Kasumi-1 (cell line): ENCODE measurements at regions not wholly inside any gene's neighbourhood (a gene's known extent, or its start where the extent isn't known, plus 50 kb on each side); places are given as distances from the start of the nearest gene placed in this dataset.
"Not testable (repeated sequence)": the region's sequence is repeated elsewhere in the genome, so short reads cannot be mapped to it uniquely, and the experiment has no call there.

Source experiments
- DNase-seq, 2 experiments: peaks; one replicate each; lab custom pipeline; 2025; lab: John Stamatoyannopoulos, UW

DNA sequence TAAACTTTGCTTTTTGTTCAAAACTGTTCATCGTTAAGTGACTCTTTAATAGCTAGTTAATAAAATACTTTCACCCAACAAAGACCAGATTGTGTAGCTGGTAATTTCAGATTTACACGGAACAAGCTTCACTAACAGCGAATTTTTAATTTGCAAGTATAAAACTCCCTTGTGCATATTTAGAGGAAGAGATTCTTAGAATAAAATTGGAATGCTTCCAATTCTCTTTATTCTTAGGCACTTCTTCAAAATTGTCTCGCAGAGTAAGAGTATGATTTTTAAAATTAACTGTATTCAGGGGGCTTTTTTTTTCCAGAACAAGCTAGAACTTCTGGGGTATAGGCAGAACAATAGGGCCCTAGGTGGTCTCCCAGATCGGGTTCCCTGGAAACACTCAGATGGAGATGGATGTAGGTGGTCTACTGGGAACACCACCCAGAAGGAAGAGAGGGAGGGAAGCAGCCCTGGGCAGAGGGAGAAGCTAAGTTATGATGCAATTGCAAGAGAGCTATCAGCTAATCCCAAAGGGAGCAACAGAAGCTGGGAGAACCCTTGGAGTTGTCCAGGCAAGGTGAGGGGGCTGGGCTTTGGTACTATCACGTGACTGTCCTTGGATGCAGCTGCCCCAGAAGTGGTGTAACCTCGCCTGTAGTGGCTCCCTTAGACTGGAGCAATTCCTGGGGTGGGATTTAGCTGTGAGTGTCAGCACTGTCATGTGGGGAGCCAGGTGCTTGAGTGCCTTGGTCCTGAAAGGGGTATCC, 151.7 kb upstream of the ASB18 start:
- DNase-seq = no peak

DNA sequence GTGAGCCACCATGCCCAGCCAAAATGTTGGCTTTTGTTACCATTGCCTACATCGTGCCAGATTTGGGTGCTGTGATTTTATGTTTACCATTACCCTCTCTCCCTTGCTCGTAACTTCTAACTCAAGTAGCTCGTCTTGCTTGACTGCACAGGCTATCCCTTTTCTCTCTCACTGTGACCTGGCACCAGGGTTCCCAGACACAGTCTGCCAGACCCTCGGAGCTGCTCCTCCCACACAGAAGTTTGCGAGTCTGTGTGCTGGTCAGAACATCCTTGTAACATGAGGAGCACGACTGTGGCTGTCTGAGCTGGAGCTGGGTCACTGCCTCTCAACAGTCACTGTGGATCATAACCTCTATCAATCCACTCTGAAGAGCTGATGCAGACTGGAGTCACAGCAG, 152.5 kb upstream of the ACKR3 start:
- no peak for DNase-seq

DNA sequence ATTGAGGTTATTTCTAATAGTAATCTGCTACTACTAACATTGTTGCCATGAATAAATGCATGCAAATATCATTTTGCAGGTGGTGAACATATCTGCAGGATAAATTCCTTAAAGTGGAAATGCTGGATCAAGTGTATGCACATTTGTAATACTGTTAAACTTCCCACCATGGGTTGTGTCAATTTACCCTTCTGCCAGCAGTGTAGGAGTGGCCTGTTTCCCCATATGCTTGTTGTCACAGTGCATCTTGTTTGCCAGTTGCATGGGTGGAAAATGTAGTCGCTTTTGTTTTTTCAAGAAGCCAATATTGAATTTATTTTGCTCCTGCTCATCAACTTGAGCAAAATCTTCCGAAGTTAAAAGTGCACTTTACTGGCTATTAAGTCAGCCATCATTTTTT, 139.0 kb upstream of the ACKR3 start:
- DNase-seq = no peak

DNA sequence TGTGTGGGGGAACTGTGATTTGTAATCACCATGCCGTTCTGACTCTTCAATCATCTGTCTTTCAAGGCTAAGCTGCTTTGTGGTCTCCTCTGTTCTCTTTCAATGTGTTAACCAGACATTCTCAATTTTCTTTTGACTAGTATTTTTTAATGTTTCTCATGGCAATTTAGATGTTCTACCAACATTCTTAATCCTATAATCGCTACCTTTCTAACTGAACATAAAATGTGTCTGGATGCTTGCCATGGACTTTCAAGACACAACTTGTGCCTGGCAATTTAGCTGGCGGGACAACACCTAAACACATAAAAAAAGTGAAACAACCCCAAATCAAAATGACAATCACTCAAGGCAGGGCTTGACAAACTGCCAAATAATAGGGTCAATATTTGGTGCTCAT, 135.0 kb upstream of the ACKR3 start:
- no peak for DNase-seq

DNA sequence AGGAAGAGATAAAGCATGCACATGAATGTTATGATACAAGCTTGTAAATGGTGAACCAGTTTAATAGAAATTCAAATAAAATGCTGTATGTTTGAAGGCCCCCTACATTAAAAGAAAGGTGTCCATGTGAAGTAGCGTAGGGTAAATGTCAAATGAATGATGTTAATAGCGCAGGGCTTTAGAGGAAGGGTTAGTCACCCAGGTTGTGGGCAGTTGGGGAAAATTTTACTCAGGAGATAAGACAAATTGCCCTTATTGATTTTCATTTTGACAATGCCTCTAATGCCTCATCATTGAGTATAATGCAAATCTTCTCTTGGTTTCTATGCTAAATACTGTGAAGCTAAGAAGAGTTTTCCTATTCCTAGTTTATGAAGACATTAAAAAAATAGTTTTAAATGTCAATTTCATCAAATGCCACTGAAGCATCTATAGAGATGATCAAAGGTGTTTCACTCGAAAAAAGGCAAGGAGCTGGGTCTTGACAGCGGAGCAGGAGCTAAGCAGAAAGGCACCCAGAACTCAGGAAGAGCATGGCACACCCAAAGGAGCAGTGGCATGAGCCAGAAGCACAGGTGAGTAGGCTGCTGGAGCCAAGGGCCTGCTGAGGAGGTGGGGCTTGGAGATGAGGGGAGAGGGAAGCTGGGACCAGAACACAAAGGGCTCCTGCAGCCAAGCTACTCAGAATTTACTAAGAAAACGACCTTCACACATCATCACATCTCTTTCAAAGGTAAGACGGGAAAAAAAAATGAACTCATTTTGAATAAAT, 129.3 kb upstream of the ACKR3 start:
- DNase-seq = no peak

DNA sequence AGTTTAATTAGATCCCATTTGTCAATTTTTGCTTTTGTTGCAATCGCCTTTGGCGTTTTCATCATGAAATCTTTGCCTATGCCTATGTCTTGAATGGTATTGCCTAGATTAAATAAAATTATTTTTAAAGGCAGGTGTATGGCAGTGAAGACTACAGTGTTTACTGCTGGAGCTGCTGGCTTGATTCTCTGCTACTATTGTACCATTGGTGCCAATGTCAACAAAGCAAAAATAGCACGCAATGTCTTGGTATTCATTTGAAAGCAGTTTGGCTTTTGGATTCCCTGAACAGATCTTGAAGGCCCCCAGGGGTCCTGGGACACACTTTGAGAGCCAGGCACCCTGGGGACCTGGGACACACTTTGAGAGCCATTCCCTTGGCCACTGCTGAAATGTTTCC, 125.4 kb upstream of the ACKR3 start:
- DNase-seq = no peak

DNA sequence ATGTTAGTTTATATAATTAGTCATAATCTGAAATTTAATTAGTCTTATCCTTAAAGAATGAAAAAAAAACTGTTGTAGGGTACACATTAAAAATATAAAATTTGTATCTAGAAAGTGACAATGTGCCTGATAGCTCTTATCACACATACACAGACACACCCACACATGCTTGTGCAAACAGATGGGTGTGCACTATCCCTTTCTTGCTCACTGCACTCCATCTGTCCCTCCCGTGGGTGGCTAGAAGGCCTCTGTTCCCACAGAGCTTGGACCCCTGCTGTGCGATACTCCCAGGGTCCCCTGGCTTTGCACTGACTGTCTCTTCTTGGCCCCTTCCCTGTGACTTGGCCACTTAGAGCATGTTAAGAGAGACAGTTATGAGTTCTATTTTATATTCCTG, 123.9 kb upstream of the ACKR3 start:
- no peak for DNase-seq

DNA sequence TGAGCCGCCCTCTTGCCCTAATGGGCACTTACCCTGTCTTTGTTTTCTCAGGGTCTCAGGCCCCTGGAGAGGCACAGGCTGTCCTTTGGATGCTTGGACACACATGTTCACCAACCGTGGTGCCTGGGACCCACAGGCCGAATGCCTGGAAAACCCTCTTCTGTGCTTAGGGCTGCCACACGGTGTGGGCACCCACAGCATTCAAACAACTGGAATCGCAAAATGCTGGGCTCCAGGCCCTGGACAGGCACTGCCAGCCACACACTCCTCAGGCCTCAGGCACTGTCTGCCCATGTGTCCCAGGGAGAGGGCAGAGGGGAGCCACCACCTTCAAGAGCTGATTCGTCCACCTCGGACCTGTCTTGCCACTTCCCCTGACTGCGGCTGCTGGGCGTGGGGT, 123.1 kb upstream of the ACKR3 start:
- DNase-seq = no peak

DNA sequence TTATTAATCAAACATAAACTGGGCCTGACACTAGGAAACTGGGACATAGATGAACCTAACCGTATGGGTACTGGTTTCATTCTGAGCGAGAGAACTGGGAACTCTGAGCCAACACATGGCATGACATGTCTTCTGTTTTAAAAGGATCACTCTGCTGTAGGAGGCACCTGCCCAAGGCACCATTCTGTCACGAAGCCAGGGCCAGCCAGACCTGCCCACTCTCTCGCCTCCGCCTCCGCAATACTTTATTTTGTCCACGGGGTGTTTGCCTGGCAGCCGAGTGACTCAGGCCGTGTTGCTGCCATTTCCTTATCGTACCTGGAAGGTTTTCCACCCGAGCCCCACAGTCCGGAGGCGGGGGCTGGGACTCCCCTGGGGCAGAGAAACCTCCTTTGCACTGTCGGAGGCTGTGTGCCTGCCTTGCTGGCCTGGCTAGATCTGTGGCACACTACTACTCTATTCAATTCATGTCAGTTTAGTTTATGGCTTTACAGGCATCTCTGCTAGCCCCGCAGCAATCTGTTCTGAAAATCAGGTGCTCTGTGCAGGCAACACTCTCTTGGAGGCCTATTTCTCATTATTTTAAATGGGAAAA, 120.4 kb upstream of the ACKR3 start:
- DNase-seq = no peak

DNA sequence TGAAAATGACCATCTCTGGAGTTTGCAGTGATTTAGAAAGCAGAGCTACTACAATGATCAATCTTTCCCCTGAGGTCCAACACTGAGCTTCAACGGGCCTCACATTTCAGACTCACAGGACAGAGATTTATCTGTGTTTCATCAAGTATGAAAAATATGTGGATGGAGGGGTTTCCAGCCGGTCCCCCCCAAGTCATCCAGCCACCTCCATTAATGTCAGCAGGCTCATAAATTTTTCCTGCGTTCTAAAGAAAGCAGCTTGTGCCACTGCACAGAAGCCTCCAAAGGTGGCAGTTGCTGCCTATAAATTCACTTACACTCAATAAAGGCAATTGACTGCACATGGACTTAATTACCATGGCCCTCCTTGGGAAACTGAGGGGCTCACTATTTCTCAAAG, 117.4 kb upstream of the ACKR3 start:
- DNase-seq = no peak

DNA sequence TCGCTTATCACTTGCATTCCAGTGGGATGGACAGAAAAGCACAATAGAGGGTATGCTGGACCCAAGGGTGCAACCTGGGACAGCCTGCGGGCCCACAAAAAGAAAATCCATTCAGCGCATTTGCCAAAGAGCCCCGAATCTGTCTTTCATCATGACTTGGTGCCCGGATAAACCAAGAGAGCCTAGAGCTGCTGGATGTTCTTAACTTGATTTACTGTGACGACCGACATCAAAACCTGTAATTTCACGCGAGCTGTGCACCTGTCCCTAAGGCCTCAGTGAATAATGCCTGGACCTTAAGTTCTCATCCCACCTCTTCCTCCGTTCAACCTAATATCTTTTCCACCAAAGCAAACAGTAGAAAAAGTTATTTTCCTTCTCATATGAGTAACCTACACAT, 115.5 kb upstream of the ACKR3 start:
- DNase-seq = no peak

DNA sequence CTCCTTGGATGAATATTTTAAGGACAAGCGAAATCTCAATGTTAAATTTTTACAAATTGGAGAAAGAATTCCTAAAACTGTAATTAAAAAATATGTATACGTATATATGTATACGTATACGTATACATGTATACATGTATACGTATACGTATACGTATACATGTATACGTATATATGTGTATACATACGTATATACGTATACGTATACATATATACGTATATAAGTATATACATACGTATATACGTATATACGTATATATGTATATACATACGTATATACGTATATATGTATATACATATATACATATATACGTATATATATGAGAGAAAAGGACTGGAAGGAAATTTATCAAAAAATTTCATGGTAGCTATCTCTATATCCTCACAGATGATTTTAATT, 110.2 kb upstream of the ACKR3 start:
- DNase-seq = no peak

DNA sequence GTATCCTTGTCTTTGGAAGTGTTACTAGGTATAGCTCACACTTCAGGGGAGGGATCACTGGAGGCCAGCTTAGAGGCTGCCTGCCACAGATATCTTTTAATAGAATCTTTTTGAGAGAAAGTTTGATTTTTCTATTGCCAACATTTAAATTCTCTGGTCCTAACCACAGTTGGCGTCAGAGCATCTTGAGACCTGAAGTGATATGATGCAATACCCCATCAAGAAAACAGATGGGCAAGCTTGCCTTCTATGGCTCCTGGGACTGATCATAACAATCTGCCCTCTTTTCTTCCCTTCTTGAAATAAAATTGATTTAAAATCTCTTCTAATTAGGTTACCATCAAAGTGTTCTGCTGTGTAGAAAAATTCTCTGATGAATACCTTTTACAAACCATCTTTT, 105.5 kb upstream of the ACKR3 start:
- DNase-seq = no peak

DNA sequence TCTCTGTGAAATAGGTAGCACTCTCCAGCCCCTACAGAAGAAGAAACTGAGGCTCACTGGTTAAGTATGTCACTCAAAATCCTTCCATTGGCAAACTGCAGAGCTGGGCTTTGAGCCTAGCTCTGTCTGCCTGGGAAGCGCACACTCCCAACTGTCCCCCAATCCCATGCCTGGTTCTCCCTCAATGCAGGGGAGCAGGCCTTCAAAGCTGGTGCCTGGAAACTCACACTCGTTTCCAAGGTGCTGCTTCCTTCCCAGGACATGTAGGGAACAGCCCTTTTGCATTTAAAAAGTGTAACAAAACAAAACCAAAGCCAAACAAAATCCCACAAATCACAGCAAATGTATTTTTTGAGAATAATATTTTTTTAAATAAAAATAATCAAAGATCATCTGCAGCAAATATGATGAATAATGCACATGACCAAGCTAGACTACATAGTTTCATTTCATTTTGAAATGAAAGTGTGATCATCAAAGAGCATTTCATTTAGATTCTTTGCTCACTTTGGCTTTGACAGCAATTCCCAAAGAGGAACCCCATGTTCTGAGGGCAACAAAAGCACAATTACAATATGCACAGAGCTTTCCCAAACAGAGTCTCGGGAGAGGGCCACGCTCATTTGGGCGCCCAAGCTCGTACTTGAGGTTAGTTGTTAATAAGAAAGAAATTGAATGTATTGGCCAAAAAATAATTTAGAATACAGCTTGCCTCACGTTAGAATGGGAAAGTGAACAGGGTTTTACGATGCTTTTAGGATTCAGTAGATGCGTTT, 96.7 kb upstream of the ACKR3 start:
- no peak for DNase-seq

DNA sequence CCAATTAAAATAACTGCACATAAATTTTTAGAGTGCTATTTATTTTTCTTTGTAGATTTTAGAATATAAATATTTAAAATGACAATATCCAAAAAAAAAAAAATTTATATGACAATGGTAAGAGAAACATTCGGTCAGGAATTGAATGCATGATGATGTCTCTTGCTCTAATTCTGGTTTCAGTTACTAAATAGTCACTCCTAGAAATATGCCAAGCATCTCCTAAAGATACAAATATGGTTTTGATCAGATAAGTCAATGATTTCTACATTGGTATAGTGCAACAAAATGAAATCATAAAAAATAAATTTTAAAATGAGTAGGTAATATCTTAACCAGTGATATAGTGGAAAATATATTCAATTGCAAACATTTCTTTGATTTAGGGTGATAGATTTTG, 95.9 kb upstream of the ACKR3 start:
- no peak for DNase-seq

DNA sequence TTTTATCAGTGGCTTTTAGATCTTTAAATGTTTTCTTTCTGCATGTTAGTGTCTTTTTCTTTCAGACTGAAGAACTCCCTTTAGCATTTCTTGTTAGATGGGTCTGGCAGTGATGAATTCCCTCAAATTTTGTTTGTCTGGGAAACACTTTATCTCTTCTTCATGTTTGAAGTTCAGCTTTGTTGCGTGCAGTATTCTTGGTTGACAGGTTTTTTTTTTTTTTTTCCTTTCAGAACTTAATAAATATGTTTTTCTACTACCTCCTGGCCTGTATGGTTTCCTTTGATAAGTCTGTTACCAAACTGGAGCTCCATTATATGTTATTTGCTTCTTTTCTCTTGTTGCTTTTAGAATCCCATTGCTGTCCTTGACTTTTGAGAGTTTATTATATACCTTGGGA, 89.8 kb upstream of the ACKR3 start:
- DNase-seq = no peak

DNA sequence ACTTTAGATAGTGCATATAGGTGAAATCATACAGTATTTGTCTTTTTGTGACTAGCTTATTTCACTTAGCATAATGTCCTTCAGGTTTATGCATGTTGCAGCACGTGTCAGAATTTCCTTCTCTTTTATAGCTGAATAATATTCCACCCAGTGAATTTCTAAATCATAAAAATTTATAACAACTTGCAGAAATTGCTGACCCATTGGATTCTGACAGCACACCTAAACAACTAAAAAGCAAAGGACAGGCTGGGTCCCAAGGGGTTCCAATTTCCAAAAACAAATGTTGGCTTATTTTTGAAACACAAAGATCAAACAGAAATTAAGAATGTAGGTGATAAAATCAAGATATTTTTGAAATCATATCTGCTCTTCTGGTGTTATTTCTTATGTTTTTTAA, 86.5 kb upstream of the ACKR3 start:
- no peak for DNase-seq

DNA sequence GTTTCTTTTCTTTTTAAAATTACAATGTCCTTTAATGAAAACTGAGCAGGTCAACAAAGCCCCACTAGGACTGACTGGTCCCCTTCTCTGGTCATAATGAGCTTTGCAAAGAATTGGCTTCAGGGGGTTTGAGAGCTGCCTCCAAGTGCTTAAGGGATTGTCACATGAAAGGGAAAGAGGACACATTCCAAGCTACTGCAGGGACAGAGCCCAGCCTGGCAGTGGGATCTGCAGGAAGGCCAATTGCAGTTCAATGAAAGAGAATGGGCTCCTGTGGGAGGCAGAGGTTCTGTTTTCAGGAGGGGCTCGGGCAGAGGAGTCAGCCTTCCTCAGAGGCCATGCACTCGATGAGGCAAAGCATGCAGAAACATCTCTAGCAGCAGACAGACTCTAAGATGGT, 84.1 kb upstream of the ACKR3 start:
- DNase-seq = no peak

DNA sequence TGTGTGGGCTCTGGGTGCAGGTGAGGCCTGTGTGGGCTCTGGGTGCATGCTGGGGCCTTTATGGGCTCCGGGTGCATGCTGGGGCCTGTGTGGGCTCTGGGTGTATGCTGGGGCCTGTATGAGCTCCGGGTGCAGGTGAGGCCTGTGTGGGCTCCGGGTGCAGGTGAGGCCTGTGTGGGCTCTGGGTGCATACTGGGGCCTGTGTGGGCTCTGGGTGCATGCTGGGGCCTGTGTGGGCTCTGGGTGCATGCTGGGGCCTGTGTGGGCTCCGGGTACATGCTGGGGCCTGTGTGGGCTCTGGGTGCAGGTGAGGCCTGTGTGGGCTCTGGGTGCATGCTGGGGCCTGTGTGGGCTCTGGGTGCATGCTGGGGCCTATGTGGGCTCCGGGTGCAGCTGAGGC, 80.5 kb upstream of the ACKR3 start:
- not testable (repeated sequence) for DNase-seq

DNA sequence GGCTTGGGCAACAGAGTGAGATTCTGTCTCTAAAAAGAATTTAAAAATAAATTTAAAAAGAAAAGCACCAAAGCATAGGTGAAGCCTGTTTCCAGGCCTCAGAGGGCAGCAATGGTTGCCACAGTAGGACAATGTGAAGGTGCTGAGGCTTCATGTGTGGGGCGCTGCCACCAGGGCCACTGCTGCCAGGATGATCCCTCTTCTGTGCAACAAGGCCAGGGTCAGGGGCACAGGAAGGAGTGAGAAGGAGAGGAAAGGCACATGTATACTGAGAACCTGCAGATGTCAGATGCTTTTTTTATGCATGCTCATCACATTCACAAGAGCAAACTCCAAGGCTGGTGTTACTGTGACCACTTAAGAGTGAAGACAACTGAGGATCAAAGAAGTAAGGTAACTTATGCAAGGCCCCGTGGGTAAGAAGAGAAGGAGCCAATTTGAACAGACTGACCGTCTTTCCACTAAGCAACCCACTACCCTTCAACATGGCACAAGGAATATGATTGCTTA, 79.7 kb upstream of the ACKR3 start:
- DNase-seq = no peak

DNA sequence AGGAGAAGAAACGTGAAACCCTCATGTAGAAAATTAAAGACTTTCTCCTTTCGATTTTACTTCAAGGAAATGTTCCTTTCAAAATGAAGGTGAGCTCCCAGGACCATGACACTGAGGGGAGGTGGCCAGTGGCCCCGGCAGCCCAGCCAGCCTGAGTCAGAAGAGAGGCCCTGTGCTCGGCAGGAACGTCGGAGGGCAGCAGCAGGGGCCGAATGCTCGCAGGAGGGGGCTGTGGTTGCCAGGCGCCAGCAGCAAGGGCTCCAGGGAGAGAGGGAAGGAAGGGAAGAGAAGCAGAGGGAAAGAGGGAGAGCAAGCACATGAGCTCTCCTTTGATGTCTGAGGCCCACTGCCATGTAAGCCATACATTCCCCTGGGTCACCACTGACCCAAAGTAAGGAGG, 73.3 kb upstream of the ACKR3 start:
- DNase-seq = no peak

DNA sequence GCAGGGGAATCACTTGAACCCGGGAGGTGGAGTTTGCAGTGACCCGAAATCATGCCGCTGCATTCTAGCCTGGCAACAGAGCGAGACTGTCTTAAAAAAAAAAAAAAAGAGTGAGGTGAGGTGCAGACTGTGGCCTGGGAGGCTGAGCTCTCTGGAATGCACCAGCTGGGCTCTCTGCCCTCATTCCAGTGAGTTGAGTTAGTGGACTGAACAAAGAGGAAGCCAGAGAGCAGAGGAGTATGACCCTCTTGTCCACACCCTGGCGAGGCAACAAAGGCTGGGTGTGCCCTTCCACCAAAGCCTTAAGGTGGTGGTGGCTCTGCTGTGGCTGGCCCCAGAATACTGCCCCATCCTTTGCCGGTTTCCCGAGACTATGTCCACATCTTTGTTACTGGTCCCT, 71.3 kb upstream of the ACKR3 start:
- no peak for DNase-seq
